Activated CD8-positive, alpha-beta T cell treated with anti-CD3 and anti-CD28 coated beads for 36 hours (primary cell): ENCODE measurements at regions not wholly inside any gene's neighbourhood (a gene's known extent, or its start where the extent isn't known, plus 50 kb on each side); places are given as distances from the start of the nearest gene placed in this dataset.

Experiments
- ATAC-seq: fragments of 200-7000 bp; cut with Tn5 transposase; one replicate; pipeline ENCODE4 v1.10.0; 2021; ENCODE audit warnings: mild to moderate bottlenecking, moderate library complexity
- CTCF ChIA-PET: fragments of 350-600 bp; sonication (Branson Sonifier 250); formaldehyde crosslinking; loops from one replicate; lab custom pipeline; 2021; ENCODE audit warnings: antibody characterized with exemption; lab: Charles Lee
- POLR2A ChIA-PET: fragments of 350-600 bp; sonication (Branson Sonifier 250); formaldehyde crosslinking; loops from one replicate; lab custom pipeline; 2021; ENCODE audit warnings: antibody characterized with exemption; lab: Charles Lee
- DNase-seq: peaks from one replicate; pipeline ENCODE4 v3.0.0-alpha.2; 2020
- H3K27ac Mint-ChIP-seq: one replicate; pipeline ENCODE4 v1.8.0; 2021; ENCODE audit warnings: mild to moderate bottlenecking, mixed read lengths
- H3K27me3 Mint-ChIP-seq: one replicate; pipeline ENCODE4 v1.8.0; 2021; ENCODE audit warnings: mixed read lengths
- H3K36me3 Mint-ChIP-seq: one replicate; pipeline ENCODE4 v1.8.0; 2021; ENCODE audit warnings: low read depth, mixed read lengths
- H3K4me1 Mint-ChIP-seq: one replicate; pipeline ENCODE4 v1.8.0; 2021; ENCODE audit warnings: low read depth, mixed read lengths
- H3K4me3 Mint-ChIP-seq: one replicate; pipeline ENCODE4 v1.8.0; 2021; ENCODE audit warnings: mild to moderate bottlenecking, moderate library complexity, mixed read lengths
- H3K9me3 Mint-ChIP-seq: one replicate; pipeline ENCODE4 v1.8.0; 2021; ENCODE audit warnings: mixed read lengths
- CTCF ChIP-seq: fragments of 200-600 bp; IDR thresholded peaks from one replicate; pipeline ENCODE4 v1.8.0; 2022; ENCODE audit warnings: antibody characterized with exemption, mild to moderate bottlenecking
- intact Hi-C: fragments of 100-400 bp; cut with micrococcal nuclease; formaldehyde crosslinking; loops from one replicate; pipeline ENCODE4 v1.10.0; 2022

GRCh38 chr5:162529209-162529608, 461.6 kb downstream of the GABRG2 start:
- DNase-seq (no peak), ATAC-seq (no peak)
- CTCF ChIA-PET: no interaction called here
- Mint-ChIP-seq H3K9me3 (peaks cover 8% of the 10 kb centered on the region), H3K36me3 (no peaks in the 10 kb centered on the region), H3K4me1 (no peaks in the 10 kb centered on the region), H3K27me3 (no peaks in the 10 kb centered on the region), H3K27ac (no peak overlapping the region), H3K4me3 (no peak overlapping the region)
- intact Hi-C loops: no loop called here
- POLR2A ChIA-PET: no interaction called here
- no peak for TF ChIP-seq CTCF

GRCh38 chr5:162529886-162530285, 462.3 kb downstream of the GABRG2 start:
- no peak for TF ChIP-seq CTCF
- ChIA-PET POLR2A (no interaction called here), CTCF (no interaction called here)
- H3K27me3 Mint-ChIP-seq: no peaks in the 10 kb centered on the region
- DNase-seq: no peak
- H3K4me3 Mint-ChIP-seq: no peak overlapping the region
- no peak for ATAC-seq
- H3K27ac Mint-ChIP-seq: no peak overlapping the region
- intact Hi-C loops: no loop called here
- H3K4me1 Mint-ChIP-seq: no peaks in the 10 kb centered on the region
- H3K9me3 Mint-ChIP-seq: peaks cover 4% of the 10 kb centered on the region
- H3K36me3 Mint-ChIP-seq: no peaks in the 10 kb centered on the region

GRCh38 chr5:162543437-162543836, 475.9 kb downstream of the GABRG2 start:
- no peak overlapping the region for H3K27ac Mint-ChIP-seq
- DNase-seq (no peak), ATAC-seq (no peak)
- TF ChIP-seq CTCF: no peak
- H3K4me1 Mint-ChIP-seq: no peaks in the 10 kb centered on the region
- H3K36me3 Mint-ChIP-seq: no peaks in the 10 kb centered on the region
- H3K4me3 Mint-ChIP-seq: no peak overlapping the region
- H3K27me3 Mint-ChIP-seq: no peaks in the 10 kb centered on the region
- CTCF ChIA-PET: no interaction called here
- POLR2A ChIA-PET: no interaction called here
- intact Hi-C loops: no loop called here
- peaks cover 8% of the 10 kb centered on the region for H3K9me3 Mint-ChIP-seq

- ChIA-PET POLR2A (no interaction called here), CTCF (no interaction called here)
- intact Hi-C loops: no loop called here
- Mint-ChIP-seq H3K27ac (no peak overlapping the region), H3K27me3 (no peaks in the 10 kb centered on the region), H3K36me3 (no peaks in the 10 kb centered on the region), H3K4me1 (no peaks in the 10 kb centered on the region), H3K9me3 (peaks cover 8% of the 10 kb centered on the region), H3K4me3 (no peak overlapping the region)
- no peak for ATAC-seq
- DNase-seq: no peak
- TF ChIP-seq CTCF: no peak
These were observed 477.3 kb downstream of the GABRG2 start for GRCh38 chr5:162544905-162545304.

GRCh38 chr5:162550236-162550635, 482.7 kb downstream of the GABRG2 start:
- Mint-ChIP-seq H3K27me3 (no peaks in the 10 kb centered on the region), H3K9me3 (peaks cover 12% of the 10 kb centered on the region), H3K27ac (no peak overlapping the region), H3K4me3 (no peak overlapping the region), H3K4me1 (no peaks in the 10 kb centered on the region), H3K36me3 (no peaks in the 10 kb centered on the region)
- ATAC-seq (no peak), DNase-seq (no peak)
- CTCF ChIA-PET: no interaction called here
- TF ChIP-seq CTCF: no peak
- intact Hi-C loops: no loop called here
- POLR2A ChIA-PET: no interaction called here
